ENCODE measurements at regions not wholly inside any gene's neighbourhood (a gene's known extent, or its start where the extent isn't known, plus 50 kb on each side); places are given as distances from the start of the nearest gene placed in this dataset.
A peak's percentile ranks its signal among the peaks of the same experiment; 100 is the strongest.

DNA sequence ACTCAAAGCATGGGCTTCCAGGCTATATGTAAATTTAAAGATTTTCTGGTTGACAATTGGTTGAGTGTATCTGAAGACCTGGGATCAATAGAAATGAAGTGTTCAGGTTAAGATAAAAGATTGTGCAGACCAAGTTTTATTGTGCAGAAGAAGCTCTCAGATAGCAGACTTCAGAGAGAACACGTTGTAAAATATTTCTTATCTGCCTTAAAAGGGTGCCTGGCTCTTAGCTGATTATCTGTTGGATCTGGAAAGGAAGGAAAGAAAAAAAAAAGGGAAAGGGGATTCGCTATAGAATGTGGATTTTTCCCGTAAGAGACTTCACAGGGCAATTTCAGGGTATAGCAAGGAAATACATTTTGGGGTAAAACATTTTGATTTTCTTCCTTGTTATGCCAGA is 523.2 kb downstream of the EDEM1 start (continued):
- TF ChIP-seq LEF1 (IDR thresholded peaks at IDR 0.05) = peak; percentile 78
- TF ChIP-seq, protein P1, sequence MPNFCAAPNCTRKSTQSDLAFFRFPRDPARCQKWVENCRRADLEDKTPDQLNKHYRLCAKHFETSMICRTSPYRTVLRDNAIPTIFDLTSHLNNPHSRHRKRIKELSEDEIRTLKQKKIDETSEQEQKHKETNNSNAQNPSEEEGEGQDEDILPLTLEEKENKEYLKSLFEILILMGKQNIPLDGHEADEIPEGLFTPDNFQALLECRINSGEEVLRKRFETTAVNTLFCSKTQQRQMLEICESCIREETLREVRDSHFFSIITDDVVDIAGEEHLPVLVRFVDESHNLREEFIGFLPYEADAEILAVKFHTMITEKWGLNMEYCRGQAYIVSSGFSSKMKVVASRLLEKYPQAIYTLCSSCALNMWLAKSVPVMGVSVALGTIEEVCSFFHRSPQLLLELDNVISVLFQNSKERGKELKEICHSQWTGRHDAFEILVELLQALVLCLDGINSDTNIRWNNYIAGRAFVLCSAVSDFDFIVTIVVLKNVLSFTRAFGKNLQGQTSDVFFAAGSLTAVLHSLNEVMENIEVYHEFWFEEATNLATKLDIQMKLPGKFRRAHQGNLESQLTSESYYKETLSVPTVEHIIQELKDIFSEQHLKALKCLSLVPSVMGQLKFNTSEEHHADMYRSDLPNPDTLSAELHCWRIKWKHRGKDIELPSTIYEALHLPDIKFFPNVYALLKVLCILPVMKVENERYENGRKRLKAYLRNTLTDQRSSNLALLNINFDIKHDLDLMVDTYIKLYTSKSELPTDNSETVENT (CRISPR knock-in tag; IDR thresholded peaks at IDR 0.05) = no peak
- TF ChIP-seq ZSCAN32 (CRISPR knock-in tag; IDR thresholded peaks at IDR 0.05) = no peak
- TF ChIP-seq ZNF589 (CRISPR knock-in tag; IDR thresholded peaks at IDR 0.05; ENCODE audit: low read depth) = no peak
- TF ChIP-seq TAF7 (tag; IDR thresholded peaks at IDR 0.05) = no peak
- TF ChIP-seq, protein P2, sequence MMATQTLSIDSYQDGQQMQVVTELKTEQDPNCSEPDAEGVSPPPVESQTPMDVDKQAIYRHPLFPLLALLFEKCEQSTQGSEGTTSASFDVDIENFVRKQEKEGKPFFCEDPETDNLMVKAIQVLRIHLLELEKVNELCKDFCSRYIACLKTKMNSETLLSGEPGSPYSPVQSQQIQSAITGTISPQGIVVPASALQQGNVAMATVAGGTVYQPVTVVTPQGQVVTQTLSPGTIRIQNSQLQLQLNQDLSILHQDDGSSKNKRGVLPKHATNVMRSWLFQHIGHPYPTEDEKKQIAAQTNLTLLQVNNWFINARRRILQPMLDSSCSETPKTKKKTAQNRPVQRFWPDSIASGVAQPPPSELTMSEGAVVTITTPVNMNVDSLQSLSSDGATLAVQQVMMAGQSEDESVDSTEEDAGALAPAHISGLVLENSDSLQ (IDR thresholded peaks at IDR 0.05) = no peak
- TF ChIP-seq, protein P3, sequence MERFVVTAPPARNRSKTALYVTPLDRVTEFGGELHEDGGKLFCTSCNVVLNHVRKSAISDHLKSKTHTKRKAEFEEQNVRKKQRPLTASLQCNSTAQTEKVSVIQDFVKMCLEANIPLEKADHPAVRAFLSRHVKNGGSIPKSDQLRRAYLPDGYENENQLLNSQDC (CRISPR knock-in tag; IDR thresholded peaks at IDR 0.05) = no peak
- TF ChIP-seq, protein P4, sequence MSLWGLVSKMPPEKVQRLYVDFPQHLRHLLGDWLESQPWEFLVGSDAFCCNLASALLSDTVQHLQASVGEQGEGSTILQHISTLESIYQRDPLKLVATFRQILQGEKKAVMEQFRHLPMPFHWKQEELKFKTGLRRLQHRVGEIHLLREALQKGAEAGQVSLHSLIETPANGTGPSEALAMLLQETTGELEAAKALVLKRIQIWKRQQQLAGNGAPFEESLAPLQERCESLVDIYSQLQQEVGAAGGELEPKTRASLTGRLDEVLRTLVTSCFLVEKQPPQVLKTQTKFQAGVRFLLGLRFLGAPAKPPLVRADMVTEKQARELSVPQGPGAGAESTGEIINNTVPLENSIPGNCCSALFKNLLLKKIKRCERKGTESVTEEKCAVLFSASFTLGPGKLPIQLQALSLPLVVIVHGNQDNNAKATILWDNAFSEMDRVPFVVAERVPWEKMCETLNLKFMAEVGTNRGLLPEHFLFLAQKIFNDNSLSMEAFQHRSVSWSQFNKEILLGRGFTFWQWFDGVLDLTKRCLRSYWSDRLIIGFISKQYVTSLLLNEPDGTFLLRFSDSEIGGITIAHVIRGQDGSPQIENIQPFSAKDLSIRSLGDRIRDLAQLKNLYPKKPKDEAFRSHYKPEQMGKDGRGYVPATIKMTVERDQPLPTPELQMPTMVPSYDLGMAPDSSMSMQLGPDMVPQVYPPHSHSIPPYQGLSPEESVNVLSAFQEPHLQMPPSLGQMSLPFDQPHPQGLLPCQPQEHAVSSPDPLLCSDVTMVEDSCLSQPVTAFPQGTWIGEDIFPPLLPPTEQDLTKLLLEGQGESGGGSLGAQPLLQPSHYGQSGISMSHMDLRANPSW (CRISPR knock-in tag; IDR thresholded peaks at IDR 0.05) = no peak
- no peak for TF ChIP-seq PRMT5 (CRISPR knock-in tag; IDR thresholded peaks at IDR 0.05)
- TF ChIP-seq FOXP1 (CRISPR knock-in tag; IDR thresholded peaks at IDR 0.05) = no peak
- TF ChIP-seq MTA1 (IDR thresholded peaks at IDR 0.05; ENCODE audit: borderline replicate concordance) = no peak
- no peak for TF ChIP-seq KAT7 (CRISPR knock-in tag; IDR thresholded peaks at IDR 0.05; ENCODE audit: borderline replicate concordance)
- TF ChIP-seq ZNF445 (CRISPR knock-in tag; IDR thresholded peaks at IDR 0.05; ENCODE audit: low read depth) = no peak
- TF ChIP-seq, protein P5, sequence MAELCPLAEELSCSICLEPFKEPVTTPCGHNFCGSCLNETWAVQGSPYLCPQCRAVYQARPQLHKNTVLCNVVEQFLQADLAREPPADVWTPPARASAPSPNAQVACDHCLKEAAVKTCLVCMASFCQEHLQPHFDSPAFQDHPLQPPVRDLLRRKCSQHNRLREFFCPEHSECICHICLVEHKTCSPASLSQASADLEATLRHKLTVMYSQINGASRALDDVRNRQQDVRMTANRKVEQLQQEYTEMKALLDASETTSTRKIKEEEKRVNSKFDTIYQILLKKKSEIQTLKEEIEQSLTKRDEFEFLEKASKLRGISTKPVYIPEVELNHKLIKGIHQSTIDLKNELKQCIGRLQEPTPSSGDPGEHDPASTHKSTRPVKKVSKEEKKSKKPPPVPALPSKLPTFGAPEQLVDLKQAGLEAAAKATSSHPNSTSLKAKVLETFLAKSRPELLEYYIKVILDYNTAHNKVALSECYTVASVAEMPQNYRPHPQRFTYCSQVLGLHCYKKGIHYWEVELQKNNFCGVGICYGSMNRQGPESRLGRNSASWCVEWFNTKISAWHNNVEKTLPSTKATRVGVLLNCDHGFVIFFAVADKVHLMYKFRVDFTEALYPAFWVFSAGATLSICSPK (IDR thresholded peaks at IDR 0.05; ENCODE audit: borderline replicate concordance) = no peak
- TF ChIP-seq ELF4 (CRISPR knock-in tag; IDR thresholded peaks at IDR 0.05) = no peak
- TF ChIP-seq THRAP3 (IDR thresholded peaks at IDR 0.05; ENCODE audit: borderline replicate concordance) = no peak
- no peak for TF ChIP-seq HMG20B (CRISPR knock-in tag; IDR thresholded peaks at IDR 0.05)
- TF ChIP-seq ATF1 (CRISPR knock-in tag; IDR thresholded peaks at IDR 0.05) = no peak
- no peak for TF ChIP-seq ATF1 (tag; IDR thresholded peaks at IDR 0.05)
- TF ChIP-seq ZNF699 (CRISPR knock-in tag; IDR thresholded peaks at IDR 0.05; ENCODE audit: insufficient replicate concordance) = no peak
- TF ChIP-seq ZNF217 (CRISPR knock-in tag; IDR thresholded peaks at IDR 0.05) = no peak
- TF ChIP-seq PHF21A (IDR thresholded peaks at IDR 0.05; ENCODE audit: borderline replicate concordance, low read depth) = no peak
- TF ChIP-seq EZH2 (IDR thresholded peaks at IDR 0.05; ENCODE audit: borderline replicate concordance, low read depth, low read length) = no peak
- no peak for TF ChIP-seq NFYB (IDR thresholded peaks at IDR 0.05; ENCODE audit: extremely low read depth, insufficient read length)
- no peak for TF ChIP-seq KDM2B (CRISPR knock-in tag; IDR thresholded peaks at IDR 0.05)
